Suprapubic skin (tissue), 4 donors: ENCODE measurements at regions not wholly inside any gene's neighbourhood (a gene's known extent, or its start where the extent isn't known, plus 50 kb on each side); places are given as distances from the start of the nearest gene placed in this dataset.

Experiments
- DNase-seq, 2 donors: peaks; one replicate each; pipeline ENCODE4 v3.0.0-alpha.2; 2019; ENCODE audit warnings: low spot score in 2 of 2
- H3K27ac ChIP-seq: fragments of 200-600 bp; sonication (generic); one replicate; pipeline ENCODE4 v1.5.1; 2019
- H3K27me3 ChIP-seq: fragments of 200-600 bp; sonication (generic); one replicate; pipeline ENCODE4 v1.5.1; 2019
- H3K36me3 ChIP-seq: fragments of 200-600 bp; sonication (generic); one replicate; pipeline ENCODE4 v1.5.1; 2019
- H3K4me1 ChIP-seq: fragments of 200-600 bp; sonication (generic); one replicate; pipeline ENCODE4 v1.5.1; 2019
- H3K4me3 ChIP-seq: fragments of 200-600 bp; sonication (generic); one replicate; pipeline ENCODE4 v1.5.1; 2019; ENCODE audit warnings: mild to moderate bottlenecking
- H3K9me3 ChIP-seq: fragments of 200-600 bp; sonication (generic); one replicate; pipeline ENCODE4 v1.5.1; 2019
- CTCF ChIP-seq, 2 donors: fragments of 200-600 bp in 1 of 2; fragments of 450-650 bp in 1 of 2; sonication (generic) in 1 of 2; IDR thresholded peaks; one replicate each; pipeline ENCODE4 v1.5.1; 2016 to 2019; ENCODE audit warnings: antibody characterized with exemption in 2 of 2, mild to moderate bottlenecking in 1 of 2, moderate library complexity in 1 of 2
- EP300 ChIP-seq: sonication (generic); formaldehyde crosslinking; IDR thresholded peaks from one replicate; pipeline ENCODE4 v1.6.1; 2017; ENCODE audit warnings: antibody characterized with exemption
- POLR2A ChIP-seq, 2 donors: fragments of 450-650 bp; IDR thresholded peaks; one replicate each; pipeline ENCODE4 v1.6.1; 2017; ENCODE audit warnings: antibody characterized with exemption in 2 of 2, mild to moderate bottlenecking in 2 of 2, moderate library complexity in 2 of 2
- POLR2AphosphoS5 ChIP-seq, 3 donors: sonication (generic); formaldehyde crosslinking; IDR thresholded peaks; one replicate each; pipeline ENCODE4 v1.6.1; 2017; ENCODE audit warnings: antibody characterized with exemption in 3 of 3
- WGBS: methylation state at CpG from one replicate; pipeline ENCODE4 v1.1.5; 2018; 5-methylcytosine and 5-hydroxymethylcytosine counted together

GRCh38 chr9:119451426-119451825, 82.2 kb upstream of the BRINP1 start:
- H3K27me3 ChIP-seq: no peaks in the 10 kb centered on the region
- H3K4me3 ChIP-seq: no peak overlapping the region
- no peaks in the 10 kb centered on the region for H3K36me3 ChIP-seq
- no peak overlapping the region for H3K27ac ChIP-seq
- H3K9me3 ChIP-seq: no peaks in the 10 kb centered on the region
- TF ChIP-seq CTCF (IDR thresholded peaks at IDR 0.05): no peak
- TF ChIP-seq POLR2A (IDR thresholded peaks at IDR 0.05): no peak
- TF ChIP-seq EP300: no peak
- TF ChIP-seq POLR2AphosphoS5 (IDR thresholded peaks at IDR 0.05): no peak
- DNase-seq: no peak
- peaks cover 10% of the 10 kb centered on the region for H3K4me1 ChIP-seq

- no peaks in the 10 kb centered on the region for H3K27me3 ChIP-seq
- H3K4me3 ChIP-seq: no peak overlapping the region
- H3K27ac ChIP-seq: no peak overlapping the region
- WGBS: 37% methylated on average over 4 of the region's 4 CpGs
- H3K9me3 ChIP-seq: no peaks in the 10 kb centered on the region
- H3K4me1 ChIP-seq: no peaks in the 10 kb centered on the region
- TF ChIP-seq CTCF (IDR thresholded peaks at IDR 0.05) (no peak), EP300 (no peak), POLR2A (IDR thresholded peaks at IDR 0.05) (no peak), POLR2AphosphoS5 (IDR thresholded peaks at IDR 0.05) (no peak)
- no peaks in the 10 kb centered on the region for H3K36me3 ChIP-seq
- no peak for DNase-seq
Measured at GRCh38 chr9:119443179-119443578, 73.9 kb upstream of the BRINP1 start.

- Histone ChIP-seq H3K36me3 (no peaks in the 10 kb centered on the region), H3K27ac (no peak overlapping the region), H3K27me3 (no peaks in the 10 kb centered on the region), H3K4me3 (no peak overlapping the region), H3K4me1 (no peaks in the 10 kb centered on the region), H3K9me3 (no peaks in the 10 kb centered on the region)
- 54% methylated on average over 1 of the region's 1 CpG for WGBS
- DNase-seq: no peak
- TF ChIP-seq POLR2A (IDR thresholded peaks at IDR 0.05): no peak
- TF ChIP-seq EP300: no peak
- TF ChIP-seq POLR2AphosphoS5 (IDR thresholded peaks at IDR 0.05): no peak
Measured at GRCh38 chr9:119441832-119442231, 72.6 kb upstream of the BRINP1 start.

- DNase-seq: no peak
- Histone ChIP-seq H3K27ac (no peak overlapping the region), H3K4me1 (no peaks in the 10 kb centered on the region), H3K27me3 (no peaks in the 10 kb centered on the region), H3K4me3 (no peak overlapping the region), H3K36me3 (no peaks in the 10 kb centered on the region), H3K9me3 (no peaks in the 10 kb centered on the region)
- 42% methylated on average over 2 of the region's 2 CpGs for WGBS
- TF ChIP-seq EP300 (no peak), CTCF (IDR thresholded peaks at IDR 0.05) (no peak), POLR2AphosphoS5 (IDR thresholded peaks at IDR 0.05) (no peak), POLR2A (IDR thresholded peaks at IDR 0.05) (no peak)
Measured at GRCh38 chr9:119441338-119441737, 72.1 kb upstream of the BRINP1 start.

GRCh38 chr9:119436261-119436660, 67.0 kb upstream of the BRINP1 start:
- no peak for DNase-seq
- Histone ChIP-seq H3K27me3 (no peaks in the 10 kb centered on the region), H3K4me1 (no peaks in the 10 kb centered on the region), H3K4me3 (no peak overlapping the region), H3K9me3 (no peaks in the 10 kb centered on the region), H3K36me3 (no peaks in the 10 kb centered on the region), H3K27ac (no peak overlapping the region)
- WGBS: 74% methylated on average over 2 of the region's 2 CpGs
- no peak for TF ChIP-seq CTCF (IDR thresholded peaks at IDR 0.05)
- TF ChIP-seq POLR2AphosphoS5 (IDR thresholded peaks at IDR 0.05): no peak
- TF ChIP-seq EP300: no peak
- no peak for TF ChIP-seq POLR2A (IDR thresholded peaks at IDR 0.05)

GRCh38 chr9:119435076-119435475, 65.8 kb upstream of the BRINP1 start:
- no peak overlapping the region for H3K4me3 ChIP-seq
- no peak for TF ChIP-seq CTCF (IDR thresholded peaks at IDR 0.05)
- TF ChIP-seq POLR2AphosphoS5 (IDR thresholded peaks at IDR 0.05): no peak

More at GRCh38 chr9:119435076-119435475, 65.8 kb upstream of the BRINP1 start:
- Histone ChIP-seq H3K27me3 (no peaks in the 10 kb centered on the region), H3K4me1 (no peaks in the 10 kb centered on the region), H3K36me3 (no peaks in the 10 kb centered on the region), H3K9me3 (no peaks in the 10 kb centered on the region), H3K27ac (no peak overlapping the region)
- 100% methylated on average over 1 of the region's 1 CpG for WGBS
- DNase-seq: no peak
